Medulla oblongata (tissue), 1 donor: ENCODE measurements at regions not wholly inside any gene's neighbourhood (a gene's known extent, or its start where the extent isn't known, plus 50 kb on each side); places are given as distances from the start of the nearest gene placed in this dataset.

ENCODE experiments used
- DNase-seq: peaks from one replicate; pipeline ENCODE4 v3.0.0-alpha.2; 2015; ENCODE audit errors: extremely low spot score

DNA sequence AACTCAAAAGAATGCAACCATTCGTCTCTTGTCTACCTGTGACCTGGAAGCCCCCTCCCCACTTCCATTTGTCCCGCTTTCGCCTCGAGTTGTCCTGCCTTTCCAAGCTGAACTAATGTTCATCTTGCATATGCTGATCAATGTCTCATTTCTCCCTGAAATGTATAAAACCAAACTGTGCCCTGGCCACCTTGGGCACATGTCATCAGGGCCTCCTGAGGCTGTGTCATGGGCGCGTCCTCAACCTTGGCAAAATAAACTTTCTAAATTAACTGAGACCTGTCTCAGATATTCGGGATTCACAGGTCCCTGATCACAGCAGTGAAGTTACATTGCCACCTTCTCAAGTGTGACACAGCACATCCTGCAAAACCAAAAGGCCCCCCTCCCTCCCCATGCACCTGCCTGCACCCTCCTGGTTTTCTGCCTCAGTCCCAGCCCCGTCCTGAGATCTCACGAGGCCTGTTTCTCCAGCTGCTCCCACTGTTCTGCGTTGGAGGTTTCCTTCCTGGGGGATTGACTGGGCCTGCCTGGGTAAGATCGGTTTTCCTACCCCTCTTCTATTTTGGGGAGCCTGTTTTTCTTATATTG lies 1328.7 kb downstream of the TBC1D22A start:
- DNase-seq: no peak

DNA sequence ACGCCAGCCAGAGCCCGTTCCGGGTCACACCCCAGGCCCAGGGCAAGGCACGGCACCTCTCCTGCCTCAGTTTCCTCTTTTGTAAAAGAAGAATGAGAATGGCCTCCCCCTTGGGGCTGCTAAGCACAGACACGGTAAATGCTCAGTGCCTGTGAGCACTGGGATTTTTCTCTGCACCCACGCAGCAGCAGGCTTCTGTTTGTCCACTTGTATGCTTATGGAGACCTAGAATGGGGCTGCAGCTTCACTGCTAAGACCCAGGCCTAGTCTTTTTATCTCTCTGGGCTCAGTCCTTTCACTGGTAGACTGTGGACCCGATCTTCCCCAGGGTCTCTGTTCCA lies 1327.9 kb downstream of the TBC1D22A start:
- DNase-seq: no peak

DNA sequence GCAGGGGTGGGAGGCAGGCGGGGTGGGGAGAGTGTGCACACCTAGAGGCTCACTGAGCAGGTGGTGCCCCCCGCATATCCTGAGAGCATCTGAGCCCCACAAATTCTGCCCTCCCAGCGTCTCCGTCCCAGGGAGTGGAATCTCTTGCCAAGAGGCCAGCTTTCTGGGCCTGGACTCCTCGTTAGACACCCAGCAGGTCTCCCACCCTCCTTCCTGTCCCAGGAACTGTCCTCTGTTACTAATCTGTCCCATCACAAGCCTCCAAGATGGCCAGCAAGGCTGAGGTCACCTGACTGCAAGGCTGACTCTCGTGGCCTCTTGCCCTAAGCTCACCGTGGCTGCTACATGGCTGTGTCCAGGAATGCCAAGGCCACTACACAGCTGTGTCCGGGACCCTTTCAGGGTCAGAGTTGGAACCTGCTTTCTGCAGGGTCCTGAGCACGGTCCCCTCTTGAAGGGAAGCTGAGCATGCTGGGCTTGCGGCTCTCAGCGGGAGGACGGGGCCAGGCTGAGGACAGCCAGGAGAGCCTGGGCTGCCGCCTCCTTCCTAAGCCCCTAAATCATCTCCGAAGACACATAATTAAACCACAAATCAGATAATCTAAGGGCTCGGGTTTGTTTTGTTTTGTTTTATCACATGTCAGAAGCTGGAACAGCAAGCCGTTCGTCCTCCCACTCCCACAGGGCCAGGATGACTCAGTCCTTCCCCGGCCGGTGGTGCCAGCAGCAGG lies 1327.3 kb downstream of the TBC1D22A start:
- DNase-seq: no peak

DNA sequence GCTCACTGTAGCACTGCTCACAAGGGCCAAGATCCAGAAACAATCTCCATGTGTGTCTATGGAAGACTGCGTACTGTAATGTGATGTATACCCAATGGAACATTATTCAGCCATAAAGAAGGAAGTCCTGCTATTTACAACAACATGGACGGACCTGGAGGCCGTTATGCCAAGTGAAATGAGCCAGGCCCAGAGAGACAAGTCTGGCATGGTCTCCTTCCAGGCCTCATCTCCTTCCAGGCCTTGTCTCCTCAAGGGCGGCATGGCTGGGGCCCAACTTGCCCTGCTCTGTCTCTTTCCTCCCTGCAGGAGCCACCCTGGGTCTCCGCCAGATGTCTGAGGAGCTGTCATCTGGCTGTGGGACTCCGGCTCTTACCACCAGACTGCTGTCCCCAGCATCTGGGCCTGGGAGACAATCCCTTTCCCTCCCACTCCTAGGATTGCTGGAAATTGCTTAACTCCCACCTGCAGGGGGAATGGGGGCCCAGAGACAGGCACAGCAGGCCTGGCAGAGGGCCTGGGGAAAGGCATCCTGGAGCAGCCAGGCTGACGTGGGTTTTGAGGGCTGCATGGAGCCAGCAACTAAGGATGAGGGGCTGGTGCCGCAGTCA lies 1326.6 kb downstream of the TBC1D22A start:
- no peak for DNase-seq

DNA sequence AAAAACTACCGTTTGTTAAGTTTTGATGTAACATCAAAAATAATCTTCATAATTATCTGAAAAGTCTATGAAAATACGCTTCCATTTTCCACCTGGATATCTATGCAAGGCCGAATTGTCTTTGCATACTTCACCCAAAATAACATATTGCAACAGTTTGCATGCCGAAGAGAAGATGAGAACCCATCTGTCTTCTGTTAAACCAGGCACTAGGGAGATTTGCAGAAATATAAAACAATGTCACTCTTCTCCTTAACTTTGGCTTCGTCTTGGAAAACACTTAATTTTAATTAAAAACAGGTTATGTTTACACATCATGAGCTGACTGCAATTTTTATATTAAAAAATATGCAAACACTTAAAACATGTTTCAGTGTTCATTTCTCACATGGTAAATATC lies 1325.8 kb downstream of the TBC1D22A start:
- no peak for DNase-seq

DNA sequence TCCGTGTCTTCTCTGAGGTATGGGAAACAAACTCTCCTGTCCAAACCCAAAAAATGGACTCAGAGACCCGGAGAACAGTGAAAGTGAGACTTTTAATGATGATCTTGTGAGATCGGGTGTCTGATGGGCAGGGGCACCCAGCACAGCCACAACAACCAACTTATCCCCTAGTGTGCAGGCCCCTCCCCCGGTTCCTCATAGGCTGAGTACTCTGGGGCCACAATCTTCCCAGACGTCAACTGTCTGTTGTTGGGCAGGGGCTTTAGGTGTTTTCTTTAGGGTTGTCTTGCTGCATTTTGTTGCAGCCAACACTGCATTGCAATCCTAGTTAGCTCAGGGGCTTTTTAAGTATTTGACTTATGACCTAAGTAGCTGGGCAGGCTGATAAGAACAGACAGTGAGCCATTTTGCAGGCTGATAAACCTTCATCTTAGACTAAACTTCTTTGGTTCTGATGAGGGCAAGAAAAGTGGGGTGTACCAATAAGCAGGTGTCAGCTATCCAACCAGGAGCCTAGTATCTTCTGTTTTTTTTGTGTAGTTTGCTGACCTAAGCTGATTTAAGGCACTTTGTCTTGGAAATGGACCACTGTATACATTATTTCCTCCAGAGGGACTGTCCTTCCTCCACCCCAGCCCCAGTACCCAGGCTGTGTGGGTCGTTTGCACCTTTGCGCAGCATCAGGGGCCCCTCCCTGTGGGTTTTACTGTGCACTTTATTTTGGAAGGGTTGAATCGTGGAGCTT lies 1323.6 kb downstream of the TBC1D22A start:
- DNase-seq: no peak

DNA sequence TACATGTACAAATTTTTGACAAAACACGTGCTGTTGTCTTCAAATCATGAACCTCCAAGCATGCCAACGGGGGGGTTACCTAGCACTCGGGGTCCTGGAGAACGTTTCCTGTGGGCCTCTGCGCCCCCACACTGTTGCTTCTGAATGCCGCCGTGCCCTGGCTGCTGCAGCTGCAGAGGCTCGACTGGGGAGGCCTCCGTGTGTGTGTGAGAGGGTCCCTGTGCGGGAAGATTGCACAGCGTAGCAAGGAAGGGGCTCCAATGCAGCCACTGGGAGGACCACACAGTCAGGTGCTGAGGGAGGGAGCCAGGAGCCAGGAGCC lies 1322.2 kb downstream of the TBC1D22A start:
- DNase-seq: no peak

DNA sequence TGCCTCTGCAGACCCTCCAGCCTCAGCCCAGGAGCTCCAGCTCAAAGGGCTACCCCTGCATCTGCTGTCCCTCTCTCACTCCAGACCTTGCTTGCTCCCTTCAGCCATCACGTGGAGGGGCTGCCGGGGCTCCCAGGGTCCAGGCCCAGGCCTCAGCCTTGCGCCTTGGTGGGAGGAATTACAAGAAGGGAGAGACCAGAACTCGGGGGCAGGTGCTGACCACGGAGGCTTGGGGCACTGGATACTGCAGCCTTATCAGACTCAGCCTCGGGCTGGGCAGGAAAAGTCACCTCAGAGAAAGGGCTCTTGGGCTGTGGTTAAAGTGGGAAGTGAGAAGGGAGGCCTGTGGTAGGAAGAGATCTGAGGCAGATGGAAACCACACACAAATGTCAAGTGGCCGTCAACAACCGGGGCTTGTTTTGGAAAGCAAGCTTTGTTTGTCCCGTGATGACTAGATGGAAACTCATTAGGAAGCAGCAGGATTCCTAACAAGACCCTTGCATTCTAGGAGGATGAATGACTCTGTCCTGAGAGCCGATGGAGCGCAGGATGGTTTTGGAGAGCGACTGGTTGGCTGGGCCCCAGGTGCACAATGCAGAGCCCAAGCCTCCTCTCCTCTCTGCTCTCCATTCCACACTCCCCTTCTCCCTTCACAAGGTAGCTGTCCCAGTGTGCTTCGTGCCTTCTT lies 1321.7 kb downstream of the TBC1D22A start:
- DNase-seq: no peak

DNA sequence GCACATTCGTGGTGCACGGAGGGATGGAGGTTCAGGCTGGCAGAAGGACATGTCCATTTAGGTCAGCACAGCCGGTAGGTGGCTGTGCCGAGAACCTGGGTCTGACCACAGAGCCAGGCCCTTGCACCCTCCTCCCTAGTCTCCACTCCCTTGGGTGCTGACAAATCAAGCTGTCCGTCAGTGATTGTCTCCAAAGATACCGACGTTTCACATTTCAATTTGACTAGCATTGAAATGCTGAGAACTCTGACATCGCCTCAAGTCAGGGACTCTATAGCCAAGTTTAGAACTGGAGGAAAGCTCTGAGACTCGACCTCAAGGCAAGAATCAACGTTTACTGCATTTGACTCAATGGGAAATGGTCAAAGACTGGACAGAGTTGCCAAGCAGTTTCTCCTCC lies 1321.1 kb downstream of the TBC1D22A start:
- DNase-seq: no peak

DNA sequence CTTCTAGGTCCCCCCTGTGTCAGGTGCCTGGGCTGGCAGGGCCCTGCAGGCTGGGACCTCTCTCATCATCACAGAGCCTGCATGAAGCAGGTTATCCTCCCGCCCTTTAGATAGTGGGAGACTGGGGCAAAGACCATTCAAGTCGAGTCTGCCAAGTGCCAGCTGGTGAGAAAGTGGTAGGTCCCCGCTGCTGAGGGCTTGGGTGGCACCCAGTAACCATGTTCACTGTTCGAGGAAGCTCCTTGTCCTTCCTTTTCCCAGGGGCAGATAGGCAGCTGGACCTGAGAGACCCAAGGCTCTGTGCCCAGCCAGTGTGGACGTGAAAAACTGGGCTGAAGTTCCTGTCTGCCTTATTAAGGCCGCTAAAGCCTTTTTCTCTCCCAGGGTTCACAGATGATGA lies 1319.8 kb downstream of the TBC1D22A start:
- no peak for DNase-seq

DNA sequence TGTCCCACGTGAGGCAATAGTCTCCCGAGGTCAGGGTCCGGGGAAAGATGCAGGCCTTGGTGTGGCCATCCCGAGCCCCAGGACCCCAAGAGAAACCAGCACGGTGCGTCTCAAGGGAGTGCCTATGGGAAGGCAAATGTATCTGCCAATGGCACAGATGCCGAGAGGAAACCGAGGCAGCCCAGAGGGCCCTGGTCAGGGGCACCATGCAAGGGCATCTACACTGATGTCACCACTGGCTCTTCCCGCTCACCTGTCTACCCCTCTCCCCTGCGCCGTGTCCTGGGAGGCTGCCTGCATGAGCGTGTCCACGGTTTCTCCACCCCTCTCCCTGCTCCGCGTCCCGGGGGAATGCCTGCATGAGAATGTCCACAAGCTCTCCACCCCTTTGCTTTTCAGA lies 1318.8 kb downstream of the TBC1D22A start:
- no peak for DNase-seq

DNA sequence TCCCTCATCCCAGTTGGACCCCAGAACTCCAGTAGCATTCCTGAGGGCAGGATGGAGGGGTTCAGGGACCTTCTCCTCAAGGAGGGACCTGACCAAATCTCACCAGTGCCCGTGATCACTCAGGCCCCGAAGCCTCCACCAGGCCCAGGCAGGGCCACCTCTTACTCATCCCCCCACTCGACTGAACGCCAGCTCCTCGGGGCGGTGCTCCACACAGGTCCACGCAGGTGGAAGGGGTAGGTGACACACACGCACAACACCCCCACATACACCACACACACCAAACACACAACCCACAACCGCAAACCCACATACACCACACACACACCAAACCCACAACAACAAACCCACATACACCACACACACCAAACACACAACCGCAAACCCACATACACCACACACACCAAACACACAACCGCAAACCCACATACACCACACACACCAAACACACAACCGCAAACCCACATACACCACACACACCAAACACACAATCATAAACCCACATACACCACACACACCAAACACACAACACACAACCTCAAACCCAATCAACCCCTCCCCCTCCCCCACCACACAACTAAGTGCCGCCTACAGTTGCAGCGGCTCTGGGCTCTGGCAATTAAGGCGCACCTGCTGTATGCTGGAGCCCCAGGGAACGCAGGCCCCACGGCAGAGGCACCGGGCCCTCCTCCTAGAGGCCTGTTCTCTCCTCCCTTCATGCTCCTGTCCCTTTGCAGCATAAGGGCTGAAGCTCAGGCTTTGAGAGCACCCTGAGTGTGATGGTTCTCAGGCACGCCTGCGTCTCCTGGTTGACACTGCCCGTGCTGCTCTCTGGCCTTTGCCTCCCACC lies 1318.1 kb downstream of the TBC1D22A start:
- DNase-seq: no peak

DNA sequence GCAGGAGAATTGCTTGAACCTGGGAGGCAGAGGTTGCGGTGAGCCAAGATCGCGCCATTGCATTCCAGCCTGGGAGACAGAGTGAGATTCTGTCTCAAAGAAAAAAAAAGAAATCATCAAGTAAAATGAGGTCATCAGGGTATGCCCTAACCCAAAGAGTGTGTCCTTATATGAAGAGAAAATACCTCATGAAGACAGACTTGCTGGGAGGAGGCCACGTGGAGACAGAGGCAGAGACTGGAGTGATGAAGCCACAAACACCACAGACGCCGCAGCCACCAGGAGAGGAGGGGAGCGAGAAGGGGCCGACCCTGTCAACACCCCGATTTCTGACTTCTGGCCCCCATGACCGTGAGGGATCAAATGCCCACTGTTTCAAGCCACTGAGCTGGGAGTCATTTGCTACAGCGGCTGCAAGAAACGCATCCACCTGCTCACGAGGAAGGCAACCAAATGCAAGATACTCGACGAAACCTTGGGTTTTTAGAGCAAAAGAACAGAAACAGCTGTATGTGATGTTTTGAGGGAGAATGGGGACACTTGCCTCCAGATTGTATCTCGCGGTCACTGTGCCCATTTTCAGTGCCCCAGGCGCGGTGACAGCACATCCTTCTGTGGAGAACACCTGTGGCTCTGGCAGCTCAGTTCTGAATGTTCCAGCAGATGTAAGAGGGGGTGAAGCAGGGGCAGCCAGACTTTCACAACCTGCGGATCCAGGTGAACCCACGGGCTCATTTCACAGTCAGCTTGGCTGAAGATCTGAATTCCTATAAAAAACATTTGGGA lies 1317.2 kb downstream of the TBC1D22A start:
- DNase-seq: no peak

DNA sequence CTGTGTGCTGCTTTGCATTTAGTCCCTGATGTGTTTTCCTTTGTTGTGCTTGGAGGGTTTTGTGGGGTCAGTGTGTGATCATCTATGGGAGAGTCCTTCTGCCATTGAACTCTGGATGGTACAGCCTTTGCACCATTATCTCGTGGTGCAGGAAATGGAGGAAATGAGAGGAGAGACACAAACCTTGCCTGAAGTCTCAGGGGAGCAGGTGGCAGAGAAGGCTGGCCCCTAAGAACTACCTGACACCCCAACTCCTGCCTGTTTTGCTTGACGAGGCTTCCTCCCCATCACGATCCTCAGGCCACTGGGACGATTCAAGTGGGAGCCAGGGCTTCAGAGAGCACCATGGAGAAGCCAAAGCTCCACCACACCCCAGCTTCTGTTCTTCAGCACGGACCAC lies 1316.4 kb downstream of the TBC1D22A start:
- DNase-seq: no peak

DNA sequence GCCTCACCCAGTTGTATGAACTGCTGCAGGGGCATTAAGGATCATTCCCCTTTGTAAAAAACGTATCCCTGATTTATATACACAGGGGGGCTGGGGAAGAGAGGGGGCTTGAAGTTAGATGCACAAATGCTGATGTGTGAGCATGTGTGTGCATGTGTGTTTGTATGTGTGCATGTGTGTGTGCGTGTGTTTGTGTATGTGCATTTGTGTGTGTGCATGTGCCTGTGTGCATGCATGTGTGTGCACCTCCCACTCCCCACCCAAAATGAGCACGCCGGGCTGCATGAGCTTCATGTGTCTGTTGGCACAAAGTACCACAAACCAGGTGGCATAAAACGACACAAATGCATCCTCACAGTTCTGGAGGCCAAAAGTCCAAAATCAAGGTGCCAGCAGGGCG lies 1315.2 kb downstream of the TBC1D22A start:
- no peak for DNase-seq

DNA sequence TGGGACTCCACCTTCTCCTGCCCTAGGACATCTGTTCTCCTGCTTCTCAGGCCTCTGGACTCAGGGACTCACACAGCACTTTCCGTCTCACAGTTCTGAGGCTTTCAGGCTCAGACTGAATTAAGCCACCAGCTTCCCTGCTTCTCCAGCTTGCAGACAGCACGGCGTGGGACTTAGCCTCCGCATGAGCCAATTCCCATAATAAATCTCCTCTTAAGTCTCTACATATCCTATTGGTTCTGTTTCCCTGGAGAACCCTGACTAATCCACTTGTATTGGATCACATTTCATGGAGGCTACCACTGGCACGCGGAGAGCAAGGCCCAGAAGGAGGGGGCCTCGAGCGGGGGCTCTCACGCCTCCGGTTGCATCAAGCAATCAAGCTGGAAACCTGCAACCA lies 1313.6 kb downstream of the TBC1D22A start:
- no peak for DNase-seq

DNA sequence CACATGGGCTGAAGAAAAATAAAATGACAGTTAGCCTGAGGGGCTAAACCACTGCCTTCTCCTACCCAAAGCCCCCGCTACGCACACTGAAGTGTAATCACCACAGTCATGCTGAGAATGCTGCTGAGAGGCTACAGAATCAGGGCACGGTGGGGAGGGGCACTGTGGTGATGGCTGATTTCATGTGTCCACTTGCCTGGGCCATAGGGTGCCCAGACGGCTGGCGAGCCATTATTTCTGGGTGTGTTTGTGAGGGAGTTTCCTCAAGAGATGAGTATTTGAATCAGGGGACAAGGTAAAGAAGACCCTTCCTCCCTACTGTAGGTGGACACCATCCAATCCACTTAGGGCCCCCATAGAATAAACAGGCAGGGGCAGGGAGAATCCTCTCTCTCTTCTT lies 1313.2 kb downstream of the TBC1D22A start:
- no peak for DNase-seq

DNA sequence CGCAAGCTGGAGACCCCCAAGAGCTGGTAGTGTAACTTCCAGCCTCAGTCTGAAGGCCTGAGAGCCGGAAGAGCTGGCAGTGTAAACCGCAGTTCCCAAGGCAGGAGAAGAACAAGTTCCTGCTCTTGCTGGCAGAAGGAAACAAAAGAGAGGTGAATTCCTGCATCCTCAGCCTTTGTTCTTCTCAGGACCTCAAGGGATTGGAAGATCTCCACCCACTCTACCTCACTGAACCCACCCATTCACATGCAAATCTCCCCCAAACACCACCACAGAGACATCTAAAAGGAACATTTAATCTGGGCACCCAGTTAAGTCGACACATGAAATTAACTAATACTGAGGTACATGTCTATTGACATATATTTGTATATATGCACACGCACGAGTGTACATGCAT lies 1310.3 kb downstream of the TBC1D22A start:
- no peak for DNase-seq

DNA sequence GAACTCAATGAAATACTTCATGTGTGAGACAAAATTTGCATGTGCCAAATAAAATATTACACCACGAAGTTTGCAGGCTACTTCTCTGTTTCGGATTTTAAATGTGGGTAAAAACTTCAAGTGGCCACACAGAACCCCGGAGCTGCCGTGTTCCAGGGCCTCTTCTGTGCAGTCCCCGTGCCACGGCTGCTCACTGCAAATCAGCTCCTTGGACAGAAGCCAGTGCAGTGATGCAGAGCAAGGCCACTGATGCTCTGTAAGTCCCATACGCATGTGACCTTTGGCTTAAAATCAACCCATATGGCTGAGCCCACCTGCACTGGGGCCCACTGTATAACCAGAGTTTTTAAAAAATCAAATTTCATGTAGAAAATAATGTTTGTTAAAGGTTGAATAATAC lies 1309.4 kb downstream of the TBC1D22A start:
- DNase-seq: no peak

DNA sequence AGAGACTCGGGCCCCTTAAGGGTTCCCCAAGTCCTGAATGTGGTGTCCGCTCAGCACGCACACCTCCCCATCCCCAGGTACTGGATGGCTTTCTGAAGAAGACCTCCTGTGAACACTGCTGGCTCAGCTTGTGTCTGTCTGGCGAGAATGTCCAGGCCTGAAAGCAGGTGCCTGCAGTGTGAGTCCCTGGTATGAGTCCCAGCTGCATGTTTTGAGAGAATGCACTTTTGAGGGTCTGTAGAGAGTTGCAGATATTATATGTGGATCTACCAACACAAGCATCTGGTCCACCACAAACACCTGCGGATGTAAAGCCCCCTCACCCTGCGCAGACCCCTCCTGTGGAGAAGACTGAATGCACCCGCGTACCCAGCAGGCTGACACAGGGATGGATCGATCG lies 1308.9 kb downstream of the TBC1D22A start:
- no peak for DNase-seq

DNA sequence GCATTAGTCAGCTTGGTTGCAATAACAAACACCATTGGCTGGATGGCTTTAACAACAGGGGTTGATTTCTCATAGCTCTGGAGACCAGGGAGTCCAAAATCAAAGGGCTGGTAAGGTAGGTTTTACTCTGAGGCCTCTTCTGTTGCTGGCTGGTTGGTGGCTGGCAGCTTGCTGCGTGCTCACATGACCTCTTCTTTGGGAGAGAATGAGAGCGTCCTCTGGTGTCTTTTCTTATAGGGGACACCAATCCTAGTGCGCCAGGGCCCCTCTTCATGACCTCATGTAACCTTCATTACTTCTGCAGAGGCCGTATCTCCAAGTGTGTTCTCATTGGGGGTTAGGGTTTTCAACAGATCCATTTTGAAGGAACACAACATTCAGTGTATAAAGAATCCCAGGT lies 1308.3 kb downstream of the TBC1D22A start:
- DNase-seq: no peak
